ENCODE measurements at regions not wholly inside any gene's neighbourhood (a gene's known extent, or its start where the extent isn't known, plus 50 kb on each side); places are given as distances from the start of the nearest gene placed in this dataset.
"Not testable (repeated sequence)": the region's sequence is repeated elsewhere in the genome, so short reads cannot be mapped to it uniquely, and the experiment has no call there.

DNA sequence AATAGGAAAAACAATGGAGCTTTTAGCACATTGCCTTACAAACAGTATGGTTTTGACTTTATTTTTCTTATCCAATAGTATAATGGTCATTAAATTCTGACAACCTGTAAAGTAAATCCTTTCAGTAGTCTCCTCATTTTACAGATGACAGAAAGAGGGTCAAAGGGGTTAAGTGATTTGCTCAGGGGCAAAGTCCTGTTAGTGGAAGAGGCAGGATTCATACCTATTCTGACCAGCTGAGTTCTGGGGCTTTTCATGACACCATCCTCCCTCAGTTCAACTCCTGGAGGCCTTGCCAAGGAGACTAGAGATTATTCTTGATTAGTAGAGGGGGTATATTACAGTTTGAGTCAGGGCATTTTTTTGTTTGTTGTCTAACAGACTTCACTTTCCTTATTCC, 278.7 kb upstream of the DUSP10 start:
- DNase-seq, result no peak

- no peak for DNase-seq
These were observed 277.1 kb upstream of the DUSP10 start for GRCh38 chr1:222019029-222019428.

GRCh38 chr1:222018041-222018440, 276.2 kb upstream of the DUSP10 start:
- no peak for DNase-seq

DNA sequence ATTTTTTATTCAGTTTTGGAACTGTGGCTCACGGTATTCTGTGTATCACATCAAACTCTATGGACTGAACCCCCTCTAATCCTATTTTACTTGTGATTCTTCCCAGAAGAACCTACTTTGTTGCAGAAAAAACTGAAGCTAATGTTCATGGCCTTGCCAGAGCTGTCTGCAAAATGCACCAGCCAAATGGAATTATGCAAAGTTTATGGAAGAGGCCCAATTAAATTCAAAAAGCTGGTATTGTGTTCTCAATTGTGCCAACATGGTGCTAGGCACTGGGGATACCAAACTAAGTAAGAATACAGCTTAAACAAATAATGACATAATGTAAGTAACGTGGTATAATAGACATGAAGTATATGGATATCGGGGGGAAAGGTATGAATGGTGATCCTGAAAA, 273.8 kb upstream of the DUSP10 start:
- DNase-seq, result no peak

- no peak for DNase-seq
These were observed 272.1 kb upstream of the DUSP10 start for GRCh38 chr1:222014001-222014400.

GRCh38 chr1:222012816-222013215, 270.9 kb upstream of the DUSP10 start:
- DNase-seq, result no peak

DNA sequence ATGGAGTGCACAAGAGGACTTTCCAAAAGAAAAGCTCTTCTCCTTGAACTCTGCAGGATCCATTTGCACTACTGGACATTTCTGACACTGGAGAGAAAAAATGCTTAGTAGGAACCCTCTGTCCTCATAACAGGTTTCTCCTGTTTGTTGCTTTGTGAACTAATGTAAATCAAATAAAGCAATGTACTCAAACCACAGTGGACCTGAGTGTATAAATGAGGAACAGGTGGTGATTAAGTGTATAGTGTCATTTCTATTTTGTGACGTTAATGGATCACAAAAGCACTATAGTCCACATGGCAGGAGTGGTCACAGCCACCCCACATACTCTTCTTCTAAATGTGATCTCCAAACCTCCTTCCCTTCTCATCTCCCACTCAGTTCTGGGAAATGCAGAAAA, 268.4 kb upstream of the DUSP10 start:
- DNase-seq, result no peak

GRCh38 chr1:222009105-222009730, 267.3 kb upstream of the DUSP10 start:
- DNase-seq, result peak; percentile 10

GRCh38 chr1:222006715-222007114, 264.8 kb upstream of the DUSP10 start:
- no peak for DNase-seq

DNA sequence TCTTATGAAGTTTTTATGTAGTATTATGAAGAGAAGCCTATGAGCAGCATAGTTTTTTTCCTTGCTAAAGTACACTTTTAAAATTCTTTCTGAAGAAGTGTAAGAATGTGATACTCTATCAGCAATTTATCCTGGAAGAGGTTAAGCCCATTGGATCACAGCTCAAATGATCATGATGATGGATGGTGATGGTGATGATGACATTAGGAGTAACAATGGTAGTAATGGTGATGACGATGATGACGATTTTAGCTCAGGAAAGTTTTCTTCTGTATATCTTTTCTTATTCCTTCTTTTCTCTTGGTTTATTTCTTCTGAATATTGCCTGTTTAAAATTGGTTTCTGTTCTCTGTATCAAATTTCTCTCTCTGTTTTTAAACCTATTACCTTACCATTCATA, 262.9 kb upstream of the DUSP10 start:
- no peak for DNase-seq

DNA sequence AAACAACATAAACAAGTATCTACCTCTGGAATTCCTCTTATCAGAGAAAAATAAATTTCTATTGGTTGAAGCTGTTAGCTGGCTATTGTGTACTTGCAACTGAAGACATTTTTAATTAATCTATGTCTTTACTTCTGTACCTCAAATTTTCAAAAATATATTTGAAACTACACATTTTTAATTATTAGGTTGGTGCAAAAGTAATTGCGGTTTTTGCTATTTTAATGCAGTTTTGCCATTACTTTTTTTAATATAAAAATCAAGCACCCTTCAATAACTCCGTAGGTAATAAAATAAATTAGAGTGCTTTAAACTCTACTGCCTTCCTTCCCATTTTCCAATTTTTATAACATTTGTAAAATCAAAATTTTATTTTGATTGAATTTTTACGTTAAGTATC, 262.1 kb upstream of the DUSP10 start:
- no peak for DNase-seq

DNA sequence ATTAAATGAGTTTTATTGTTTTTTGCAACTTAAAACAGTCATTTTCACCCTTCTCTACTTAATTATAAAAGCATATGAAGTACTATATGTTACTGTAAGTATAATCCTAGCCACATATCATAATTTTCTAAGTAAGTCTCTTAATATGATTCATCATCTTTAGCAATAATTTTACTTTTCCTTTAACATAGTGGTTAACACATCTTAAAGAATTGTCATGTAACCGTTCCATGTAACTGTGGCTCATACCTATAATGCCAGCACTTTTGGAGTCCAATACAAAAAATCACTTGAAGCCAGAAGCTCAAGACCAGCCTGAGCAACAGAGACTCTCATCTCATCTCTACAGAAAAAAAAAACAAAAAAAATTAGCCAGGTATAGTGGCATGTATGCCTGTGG, 260.6 kb upstream of the DUSP10 start:
- no peak for DNase-seq

GRCh38 chr1:222000131-222000530, 258.2 kb upstream of the DUSP10 start:
- no peak for DNase-seq

- DNase-seq, result no peak
These were observed 256.9 kb upstream of the DUSP10 start for GRCh38 chr1:221998781-221999180.

DNA sequence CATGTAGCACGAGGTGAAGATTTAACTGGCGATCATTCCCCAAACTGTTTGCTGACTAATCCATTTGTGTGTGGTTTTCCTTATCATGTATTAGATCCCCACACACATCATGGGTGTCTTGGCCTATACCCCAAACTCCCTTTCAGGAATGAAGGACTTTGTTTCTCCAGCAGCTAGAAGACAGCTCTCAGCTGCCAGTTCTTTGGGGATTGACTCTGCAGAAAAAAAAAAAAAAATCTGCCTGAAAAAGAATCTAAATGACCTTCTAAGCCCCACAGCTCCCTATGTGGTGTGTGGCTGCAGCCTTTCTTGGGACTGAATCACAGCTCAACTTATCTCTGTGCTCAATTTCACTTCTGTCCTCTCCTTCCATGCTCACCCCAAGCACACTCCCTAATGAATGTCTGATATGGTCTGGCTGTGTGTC, 256.3 kb upstream of the DUSP10 start:
- no peak for DNase-seq

GRCh38 chr1:221997012-221997411, 255.1 kb upstream of the DUSP10 start:
- DNase-seq, result not testable (repeated sequence)

- DNase-seq, result no peak
These were observed 253.1 kb upstream of the DUSP10 start for GRCh38 chr1:221994939-221995338.

- DNase-seq, result no peak
These were observed 252.4 kb upstream of the DUSP10 start for GRCh38 chr1:221994274-221994698.

GRCh38 chr1:221993444-221993948, 251.6 kb upstream of the DUSP10 start:
- DNase-seq, result no peak

DNA sequence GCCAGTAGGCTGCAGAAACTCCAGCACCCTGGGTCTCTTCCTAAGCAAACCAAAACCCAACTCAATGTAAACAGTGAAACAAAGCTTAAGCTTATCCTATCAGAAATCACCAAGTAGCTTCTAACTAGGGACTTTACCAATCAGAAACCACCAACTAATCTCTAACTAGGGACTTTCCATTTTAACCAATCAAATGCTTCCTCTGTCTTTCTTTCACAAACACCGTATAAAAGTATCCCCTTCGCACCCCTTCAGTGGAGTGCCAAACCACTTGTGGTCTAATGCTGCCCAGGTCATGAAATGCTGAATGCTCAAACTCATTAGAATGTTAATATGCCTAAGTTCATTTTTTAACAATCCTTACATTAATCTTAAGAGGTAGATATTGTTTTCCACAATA, 250.5 kb upstream of the DUSP10 start:
- no peak for DNase-seq

DNA sequence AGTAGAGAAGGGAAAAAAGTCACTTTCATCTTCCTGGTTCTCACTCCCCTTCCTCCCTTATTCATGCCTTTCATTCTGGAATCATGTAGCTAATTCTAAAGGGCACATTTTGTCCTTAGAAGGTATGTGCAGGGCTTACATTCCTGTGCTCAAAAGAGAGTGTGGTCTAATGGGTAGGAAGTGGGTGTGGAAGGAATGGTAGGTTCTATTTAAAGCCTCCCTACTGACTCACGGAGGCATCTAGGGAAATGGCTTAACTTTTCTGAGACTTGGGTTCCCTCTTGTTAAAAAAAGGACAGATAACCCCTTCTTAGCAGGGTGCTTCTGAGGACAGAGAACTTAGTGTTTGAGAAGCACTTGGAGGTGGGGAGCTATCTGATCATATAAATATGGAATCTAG, 249.3 kb upstream of the DUSP10 start:
- DNase-seq, result no peak

DNA sequence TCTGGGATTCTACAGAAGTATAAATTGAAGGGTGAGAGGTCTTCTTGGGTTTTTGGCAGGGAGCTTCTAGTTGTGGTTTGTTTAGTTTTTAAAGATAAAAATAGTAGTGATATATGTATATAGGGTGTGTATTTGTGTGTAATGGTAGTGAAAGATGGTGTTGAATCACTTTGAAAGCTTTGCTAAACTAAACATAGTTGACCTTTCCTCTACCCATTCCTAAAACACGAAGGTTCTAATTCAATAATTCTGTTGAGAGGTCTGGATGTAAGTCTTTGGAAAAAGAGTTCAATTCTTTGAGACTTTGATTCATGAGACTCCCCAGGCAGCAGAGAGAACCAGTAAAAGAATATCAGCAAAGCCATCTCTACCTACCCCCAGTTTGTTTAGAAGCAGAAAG, 247.9 kb upstream of the DUSP10 start:
- no peak for DNase-seq

DNA sequence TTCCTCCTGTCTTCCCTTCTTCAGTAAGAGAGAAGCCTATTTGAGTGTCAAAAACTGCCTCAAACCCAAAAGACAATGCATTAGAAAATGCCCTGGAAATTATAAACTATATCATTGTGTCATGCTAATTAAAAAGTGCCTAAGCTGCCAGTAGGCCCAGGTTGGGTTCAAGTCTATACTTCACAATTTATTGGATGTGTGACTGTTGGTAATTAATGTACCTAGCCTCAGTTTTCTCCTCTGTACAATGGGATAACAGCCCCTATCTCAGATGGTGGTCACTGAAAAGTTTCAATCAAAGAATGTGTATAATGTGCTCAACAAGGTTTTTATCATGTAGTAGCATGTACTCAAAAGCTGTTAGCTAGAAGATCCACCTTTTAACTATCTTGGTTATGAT, 246.9 kb upstream of the DUSP10 start:
- no peak for DNase-seq

DNA sequence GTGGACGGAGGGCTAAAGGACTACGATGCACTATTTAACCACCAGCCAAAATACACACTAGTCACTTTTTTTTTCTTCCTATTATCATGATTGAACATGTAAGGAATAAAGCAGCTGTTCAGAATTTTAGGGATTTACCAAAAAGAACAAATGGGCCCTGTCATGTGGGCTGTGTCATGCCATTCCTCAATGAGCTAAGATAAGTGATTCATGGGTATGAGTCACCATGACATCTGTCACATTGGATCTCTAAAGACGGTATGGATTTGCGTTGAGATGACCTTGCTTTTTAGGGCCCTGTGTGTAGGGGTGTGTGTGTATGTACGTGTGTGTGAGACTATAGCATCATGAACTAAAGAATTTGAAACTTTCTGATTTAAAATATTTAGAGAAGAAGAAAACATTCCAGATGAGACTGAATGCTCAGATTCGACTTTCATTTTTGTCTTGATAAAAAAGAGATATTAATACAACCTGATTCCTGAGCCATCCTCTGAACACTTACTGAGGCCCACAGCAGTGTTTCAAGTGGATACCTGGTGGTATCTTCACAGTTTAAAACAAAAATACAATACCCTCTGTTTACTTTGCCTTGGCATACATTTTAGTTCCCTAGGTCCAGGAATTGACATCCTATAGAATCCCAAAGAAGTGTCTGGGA, 246.1 kb upstream of the DUSP10 start:
- no peak for DNase-seq

DNA sequence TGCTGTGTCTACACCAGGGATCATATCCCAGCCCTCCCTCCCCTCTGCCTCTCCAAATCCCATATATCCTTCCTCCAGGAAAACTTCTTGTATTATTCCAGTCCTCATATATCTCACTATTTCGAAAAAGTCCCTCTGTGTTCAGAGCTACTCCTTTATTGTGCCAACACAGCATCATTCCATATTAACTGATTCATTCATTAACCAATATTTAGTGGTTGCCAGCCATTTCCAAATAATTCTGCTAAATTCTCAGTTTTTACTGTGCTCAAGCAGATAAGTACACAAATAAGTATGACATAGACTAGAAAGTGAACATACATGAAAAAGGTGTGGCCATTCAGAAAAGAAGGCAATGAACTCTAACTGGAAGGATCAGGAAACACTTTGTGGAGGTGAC, 241.6 kb upstream of the DUSP10 start:
- DNase-seq, result no peak

Measured in activated CD4-positive, alpha-beta T cell treated with anti-CD3 and anti-CD28 coated beads, Interleukin-2, amount 50 U/mL, for 1 hour (primary cell).